Adrenal gland (tissue), 5 donors: ENCODE measurements at regions not wholly inside any gene's neighbourhood (a gene's known extent, or its start where the extent isn't known, plus 50 kb on each side); places are given as distances from the start of the nearest gene placed in this dataset.

ENCODE experiments used
- CTCF ChIP-seq, 6 experiments: fragments of 450-650 bp in 4 of 6; fragments of 200-600 bp in 2 of 6; sonication (generic) in 1 of 6; IDR thresholded peaks; 1 replicate in 5 of 6; 2 replicates in 1 of 6; pipeline versions ENCODE4 v1.5.1 to v1.8.0; 2016 to 2021; ENCODE audit warnings: antibody characterized with exemption in 6 of 6, mild to moderate bottlenecking in 2 of 6, moderate library complexity in 1 of 6
- POLR2A ChIP-seq, 2 donors: fragments of 450-650 bp; IDR thresholded peaks; one replicate each; pipeline ENCODE4 v1.6.1; 2017; ENCODE audit warnings: antibody characterized with exemption in 2 of 2, mild to moderate bottlenecking in 2 of 2, moderate library complexity in 1 of 2
- donor health status: DM: no; HTN: no; CAD: no.

- no peak for TF ChIP-seq POLR2A (IDR thresholded peaks at IDR 0.05)
- TF ChIP-seq CTCF (IDR thresholded peaks at IDR 0.05) = no peak
Observed at GRCh38 chrX:120690344-120690743, 60.5 kb upstream of the C1GALT1C1 start.
